ENCODE measurements at regions not wholly inside any gene's neighbourhood (a gene's known extent, or its start where the extent isn't known, plus 50 kb on each side); places are given as distances from the start of the nearest gene placed in this dataset.

GRCh38 chr4:33448948-33449347 is 2728.8 kb downstream of the PCDH7 start:
- H3K4me1 ChIP-seq (ENCODE audit: control insufficient read depth, extremely low read depth, insufficient read depth, low read length): no peaks in the 10 kb centered on the region
- no peak overlapping the region for H3K4me2 ChIP-seq (ENCODE audit: extremely low read depth, insufficient read depth, low read length)
- no peak overlapping the region for H3K9ac ChIP-seq (ENCODE audit: insufficient read depth, low read length)
- H2AFZ ChIP-seq (ENCODE audit: low read length): no peak overlapping the region
- TF ChIP-seq, protein P1, sequence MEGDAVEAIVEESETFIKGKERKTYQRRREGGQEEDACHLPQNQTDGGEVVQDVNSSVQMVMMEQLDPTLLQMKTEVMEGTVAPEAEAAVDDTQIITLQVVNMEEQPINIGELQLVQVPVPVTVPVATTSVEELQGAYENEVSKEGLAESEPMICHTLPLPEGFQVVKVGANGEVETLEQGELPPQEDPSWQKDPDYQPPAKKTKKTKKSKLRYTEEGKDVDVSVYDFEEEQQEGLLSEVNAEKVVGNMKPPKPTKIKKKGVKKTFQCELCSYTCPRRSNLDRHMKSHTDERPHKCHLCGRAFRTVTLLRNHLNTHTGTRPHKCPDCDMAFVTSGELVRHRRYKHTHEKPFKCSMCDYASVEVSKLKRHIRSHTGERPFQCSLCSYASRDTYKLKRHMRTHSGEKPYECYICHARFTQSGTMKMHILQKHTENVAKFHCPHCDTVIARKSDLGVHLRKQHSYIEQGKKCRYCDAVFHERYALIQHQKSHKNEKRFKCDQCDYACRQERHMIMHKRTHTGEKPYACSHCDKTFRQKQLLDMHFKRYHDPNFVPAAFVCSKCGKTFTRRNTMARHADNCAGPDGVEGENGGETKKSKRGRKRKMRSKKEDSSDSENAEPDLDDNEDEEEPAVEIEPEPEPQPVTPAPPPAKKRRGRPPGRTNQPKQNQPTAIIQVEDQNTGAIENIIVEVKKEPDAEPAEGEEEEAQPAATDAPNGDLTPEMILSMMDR (conservative IDR thresholded peaks at IDR 0.05 in 1 of 2, IDR thresholded peaks at IDR 0.05 in 1 of 2; ENCODE audit: low read depth in 1 of 2, low read length in 2 of 2): no peak
- TF ChIP-seq EZH2 (IDR thresholded peaks at IDR 0.05; ENCODE audit: low read length, missing control alignments): no peak
- H3K27ac ChIP-seq (ENCODE audit: insufficient read depth, low read length): no peak overlapping the region
- no peak for DNase-seq (ENCODE audit: low read depth in 2 of 2)
- H3K27me3 ChIP-seq (ENCODE audit: control insufficient read depth, insufficient read depth, low read length): no peaks in the 10 kb centered on the region
- H3K36me3 ChIP-seq (ENCODE audit: control insufficient read depth, insufficient read depth, low read length): no peaks in the 10 kb centered on the region
- H3K4me3 ChIP-seq (replicated peaks in 1 of 4; ENCODE audit: control extremely low read depth in 1 of 4, insufficient read depth in 1 of 4, low read depth in 3 of 4, low read length in 4 of 4): no peak overlapping the region
- H4K20me1 ChIP-seq (ENCODE audit: control insufficient read depth, extremely low read depth, insufficient read depth, low read length): no peaks in the 10 kb centered on the region
- H3K79me2 ChIP-seq (ENCODE audit: control insufficient read depth, insufficient read depth, low read length): no peaks in the 10 kb centered on the region
- H3K9me3 ChIP-seq (ENCODE audit: control insufficient read depth, insufficient read depth, low read depth, low read length): no peaks in the 10 kb centered on the region

- Histone ChIP-seq H4K20me1 (ENCODE audit: control insufficient read depth, extremely low read depth, insufficient read depth, low read length) (no peaks in the 10 kb centered on the region), H3K27me3 (ENCODE audit: control insufficient read depth, insufficient read depth, low read length) (no peaks in the 10 kb centered on the region), H3K79me2 (ENCODE audit: control insufficient read depth, insufficient read depth, low read length) (no peaks in the 10 kb centered on the region), H3K4me1 (ENCODE audit: control insufficient read depth, extremely low read depth, insufficient read depth, low read length) (no peaks in the 10 kb centered on the region), H3K9ac (ENCODE audit: insufficient read depth, low read length) (no peak overlapping the region), H3K27ac (ENCODE audit: insufficient read depth, low read length) (no peak overlapping the region), H3K36me3 (ENCODE audit: control insufficient read depth, insufficient read depth, low read length) (no peaks in the 10 kb centered on the region), H2AFZ (ENCODE audit: low read length) (no peak overlapping the region), H3K9me3 (ENCODE audit: control insufficient read depth, insufficient read depth, low read depth, low read length) (no peaks in the 10 kb centered on the region), H3K4me2 (ENCODE audit: extremely low read depth, insufficient read depth, low read length) (no peak overlapping the region), H3K4me3 (replicated peaks in 1 of 4; ENCODE audit: control extremely low read depth in 1 of 4, insufficient read depth in 1 of 4, low read depth in 3 of 4, low read length in 4 of 4) (no peak overlapping the region)
- no peak for TF ChIP-seq EZH2 (IDR thresholded peaks at IDR 0.05; ENCODE audit: low read length, missing control alignments)
- TF ChIP-seq, protein P1 (conservative IDR thresholded peaks at IDR 0.05 in 1 of 2, IDR thresholded peaks at IDR 0.05 in 1 of 2; ENCODE audit: low read depth in 1 of 2, low read length in 2 of 2): no peak
- DNase-seq (ENCODE audit: low read depth in 2 of 2): no peak
Measured at GRCh38 chr4:33453436-33453835, 2733.3 kb downstream of the PCDH7 start.

- no peak for DNase-seq (ENCODE audit: low read depth in 2 of 2)
- no peak overlapping the region for H2AFZ ChIP-seq (ENCODE audit: low read length)
- no peak overlapping the region for H3K9ac ChIP-seq (ENCODE audit: insufficient read depth, low read length)
- TF ChIP-seq, protein P1 (conservative IDR thresholded peaks at IDR 0.05 in 1 of 2, IDR thresholded peaks at IDR 0.05 in 1 of 2; ENCODE audit: low read depth in 1 of 2, low read length in 2 of 2): no peak
- no peak for TF ChIP-seq EZH2 (IDR thresholded peaks at IDR 0.05; ENCODE audit: low read length, missing control alignments)
- no peaks in the 10 kb centered on the region for H3K79me2 ChIP-seq (ENCODE audit: control insufficient read depth, insufficient read depth, low read length)
- H3K27me3 ChIP-seq (ENCODE audit: control insufficient read depth, insufficient read depth, low read length): no peaks in the 10 kb centered on the region
- H3K4me1 ChIP-seq (ENCODE audit: control insufficient read depth, extremely low read depth, insufficient read depth, low read length): no peaks in the 10 kb centered on the region
- no peak overlapping the region for H3K4me3 ChIP-seq (replicated peaks in 1 of 4; ENCODE audit: control extremely low read depth in 1 of 4, insufficient read depth in 1 of 4, low read depth in 3 of 4, low read length in 4 of 4)
- no peak overlapping the region for H3K27ac ChIP-seq (ENCODE audit: insufficient read depth, low read length)
- H3K9me3 ChIP-seq (ENCODE audit: control insufficient read depth, insufficient read depth, low read depth, low read length): no peaks in the 10 kb centered on the region
- no peaks in the 10 kb centered on the region for H3K36me3 ChIP-seq (ENCODE audit: control insufficient read depth, insufficient read depth, low read length)
- no peaks in the 10 kb centered on the region for H4K20me1 ChIP-seq (ENCODE audit: control insufficient read depth, extremely low read depth, insufficient read depth, low read length)
- no peak overlapping the region for H3K4me2 ChIP-seq (ENCODE audit: extremely low read depth, insufficient read depth, low read length)
Measured at GRCh38 chr4:33453916-33454315, 2733.7 kb downstream of the PCDH7 start.

Measured in fibroblast of lung (primary cell).